Panc1 (cell line): ENCODE measurements at regions not wholly inside any gene's neighbourhood (a gene's known extent, or its start where the extent isn't known, plus 50 kb on each side); places are given as distances from the start of the nearest gene placed in this dataset.

Experiments used
- ATAC-seq: fragments of 200-7000 bp; cut with Tn5 transposase; 2 replicates; pipeline ENCODE4 v1.9.1; 2020; ENCODE audit warnings: mild to moderate bottlenecking, moderate library complexity
- BruUV-seq: library from RNA; stranded (reverse); fragments of 400-500 nt; replicated peaks from 2 replicates; lab custom pipeline; 2021; lab: Mats Ljungman, UMichigan
- CTCF ChIA-PET: fragments of 300-600 bp; sonication (Branson Sonifier 250); formaldehyde crosslinking; loops from one replicate; lab custom pipeline; 2022; ENCODE audit warnings: antibody characterized with exemption; lab: Charles Lee
- POLR2A ChIA-PET: fragments of 300-600 bp; sonication (Branson Sonifier 250); formaldehyde crosslinking; loops from one replicate; lab custom pipeline; 2022; ENCODE audit warnings: antibody characterized with exemption; lab: Charles Lee
- DNase-seq: peaks from one replicate; pipeline ENCODE4 v3.0.0-alpha.2; 2010; ENCODE audit warnings: low read depth, low spot score
- H3K27ac ChIP-seq: 2 replicates; pipeline ENCODE4 v1.5.1; 2011; ENCODE audit warnings: mild to moderate bottlenecking, low read length, inconsistent platforms
- H3K27me3 ChIP-seq: fragments of 200-500 bp; sonication (Bioruptor generic); 2 replicates; pipeline ENCODE4 v1.6.0; 2014; ENCODE audit warnings: low read length, inconsistent platforms; ENCODE audit not compliant: control insufficient read depth, insufficient read depth
- H3K36me3 ChIP-seq: fragments of 200-500 bp; sonication (Bioruptor generic); 2 replicates; pipeline ENCODE4 v1.5.1; 2014; ENCODE audit warnings: inconsistent platforms, mild to moderate bottlenecking, low read length, moderate library complexity; ENCODE audit not compliant: control insufficient read depth, insufficient read depth
- H3K4me1 ChIP-seq: 2 replicates; pipeline ENCODE4 v1.5.1; 2011; ENCODE audit warnings: inconsistent platforms, mild to moderate bottlenecking, low read length, moderate library complexity; ENCODE audit not compliant: control insufficient read depth, insufficient read depth
- H3K4me3 ChIP-seq, 2 experiments: 2 replicates each; pipeline ENCODE4 v1.5.1; 2011 to 2012; ENCODE audit warnings: low read depth in 2 of 2, low read length in 2 of 2, mild to moderate bottlenecking in 2 of 2, inconsistent platforms in 1 of 2, moderate library complexity in 1 of 2
- H3K9me3 ChIP-seq: fragments of 200-500 bp; sonication (Bioruptor generic); 2 replicates; pipeline ENCODE4 v1.5.1; 2014; ENCODE audit warnings: low read depth, mild to moderate bottlenecking, inconsistent platforms, low read length, moderate library complexity; ENCODE audit not compliant: control insufficient read depth, insufficient read depth
- POLR2AphosphoS5 ChIP-seq: IDR thresholded peaks from 2 replicates; pipeline ENCODE4 v1.6.1; 2012; ENCODE audit warnings: mild to moderate bottlenecking, low read depth, low read length, moderate library complexity
- REST ChIP-seq, 2 experiments: IDR thresholded peaks; 2 replicates each; pipeline ENCODE4 v1.6.1; 2011 to 2012; ENCODE audit warnings: low read depth in 2 of 2, control low read depth in 1 of 2, low read length in 1 of 2, mild to moderate bottlenecking in 1 of 2, moderate library complexity in 1 of 2; ENCODE audit not compliant: insufficient read depth in 1 of 2
- SIN3A ChIP-seq: IDR thresholded peaks from 2 replicates; pipeline ENCODE4 v1.6.1; 2012; ENCODE audit warnings: low read depth, mild to moderate bottlenecking, low read length, moderate library complexity, borderline replicate concordance; ENCODE audit not compliant: insufficient read depth
- TCF7L2 ChIP-seq: IDR thresholded peaks from 2 replicates; pipeline ENCODE4 v1.6.1; 2011; ENCODE audit warnings: mild to moderate bottlenecking, low read depth, low read length, inconsistent platforms
- in situ Hi-C: cut with HindIII; loops from 2 replicates; pipeline ENCODE4 v1.10.0; 2016; ENCODE audit warnings: low sequenced_read_pairs, low pct_unique_long_range_greater_than_20kb
- intact Hi-C: fragments of 100-400 bp; cut with micrococcal nuclease; formaldehyde crosslinking; loops from one replicate; pipeline ENCODE4 v1.10.0; 2022; ENCODE audit not compliant: unreplicated experiment
- TF ChIP-seq, protein P1 (sequence below): fragments of 450-650 bp; IDR thresholded peaks from 2 replicates; pipeline ENCODE4 v1.5.1; 2017; ENCODE audit warnings: mild to moderate bottlenecking

DNA sequence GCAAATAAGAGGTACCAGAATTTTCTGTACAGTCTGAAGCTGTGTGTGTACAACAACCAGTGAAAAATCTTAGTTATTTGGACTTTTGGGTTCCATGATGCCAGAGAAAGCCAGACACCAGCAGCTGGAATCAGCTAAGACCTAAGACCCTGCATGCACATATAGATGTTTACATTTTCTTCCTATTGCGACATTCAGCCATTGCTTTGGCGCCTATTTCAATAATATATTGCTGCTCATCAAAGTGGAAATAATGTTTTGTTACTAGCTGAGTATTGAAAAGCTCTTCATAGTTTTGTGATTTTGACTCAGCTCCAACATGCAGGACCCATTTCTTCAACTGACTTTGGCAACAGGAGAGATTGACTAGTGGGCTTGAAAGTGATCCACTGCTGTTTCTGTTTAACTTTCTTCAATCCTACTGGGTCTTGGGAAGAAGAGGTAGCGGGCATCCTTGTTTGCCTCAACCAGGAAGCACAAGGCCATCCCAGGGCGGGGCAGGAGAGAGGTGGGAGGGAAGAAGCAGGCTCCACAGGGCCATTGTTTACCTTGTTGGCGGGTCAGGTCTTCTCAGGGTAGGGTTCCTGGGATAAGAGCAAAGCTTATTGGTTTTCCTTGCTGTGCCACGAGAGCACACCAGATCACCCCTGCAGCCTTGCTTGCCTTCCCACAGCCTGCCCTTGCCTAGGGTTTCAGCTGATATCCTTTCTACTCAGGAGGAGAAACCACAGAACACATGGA lies 101.3 kb upstream of the ESR1 start:
- DNase-seq (no peak), ATAC-seq (no peak)
- no TSS peak for BruUV-seq
- H3K9me3 ChIP-seq = no peaks in the 10 kb centered on the region
- TF ChIP-seq TCF7L2 = no peak
- no peak for TF ChIP-seq REST (IDR thresholded peaks at IDR 0.05; ENCODE audit: insufficient read depth in 1 of 2, low read depth in 2 of 2, low read length in 1 of 2)
- no peak overlapping the region for H3K27ac ChIP-seq
- H3K36me3 ChIP-seq = no peaks in the 10 kb centered on the region
- in situ Hi-C loops = no loop called here
- 0 out of 2 replicates have a peak, but pooled peaks cover 3% of the 10 kb centered on the region for H3K27me3 ChIP-seq
- intact Hi-C loops = no loop called here
- no peak overlapping the region for H3K4me3 ChIP-seq
- POLR2A ChIA-PET = no interaction called here
- CTCF ChIA-PET = no interaction called here
- H3K4me1 ChIP-seq = no peaks in the 10 kb centered on the region

DNA sequence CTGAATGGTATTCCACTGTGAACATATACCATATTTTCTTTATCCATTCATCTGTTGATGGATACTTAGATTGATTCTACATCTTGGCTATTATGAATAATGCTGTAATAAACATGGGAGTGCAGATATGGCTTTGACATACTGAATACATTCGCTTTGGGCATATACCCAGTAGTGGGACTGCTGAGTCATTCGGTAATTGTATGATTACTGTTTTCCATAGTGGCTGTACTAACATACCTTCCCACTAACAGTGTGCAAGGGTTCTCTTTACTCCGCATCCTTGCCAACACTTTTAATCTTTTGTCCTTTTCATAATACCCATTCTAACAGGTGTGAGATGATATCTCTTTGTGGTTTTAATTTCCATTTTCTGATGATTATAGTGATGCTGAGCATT lies 98.2 kb upstream of the ESR1 start:
- POLR2A ChIA-PET = no interaction called here
- TF ChIP-seq, protein P1, sequence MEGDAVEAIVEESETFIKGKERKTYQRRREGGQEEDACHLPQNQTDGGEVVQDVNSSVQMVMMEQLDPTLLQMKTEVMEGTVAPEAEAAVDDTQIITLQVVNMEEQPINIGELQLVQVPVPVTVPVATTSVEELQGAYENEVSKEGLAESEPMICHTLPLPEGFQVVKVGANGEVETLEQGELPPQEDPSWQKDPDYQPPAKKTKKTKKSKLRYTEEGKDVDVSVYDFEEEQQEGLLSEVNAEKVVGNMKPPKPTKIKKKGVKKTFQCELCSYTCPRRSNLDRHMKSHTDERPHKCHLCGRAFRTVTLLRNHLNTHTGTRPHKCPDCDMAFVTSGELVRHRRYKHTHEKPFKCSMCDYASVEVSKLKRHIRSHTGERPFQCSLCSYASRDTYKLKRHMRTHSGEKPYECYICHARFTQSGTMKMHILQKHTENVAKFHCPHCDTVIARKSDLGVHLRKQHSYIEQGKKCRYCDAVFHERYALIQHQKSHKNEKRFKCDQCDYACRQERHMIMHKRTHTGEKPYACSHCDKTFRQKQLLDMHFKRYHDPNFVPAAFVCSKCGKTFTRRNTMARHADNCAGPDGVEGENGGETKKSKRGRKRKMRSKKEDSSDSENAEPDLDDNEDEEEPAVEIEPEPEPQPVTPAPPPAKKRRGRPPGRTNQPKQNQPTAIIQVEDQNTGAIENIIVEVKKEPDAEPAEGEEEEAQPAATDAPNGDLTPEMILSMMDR = no peak
- TF ChIP-seq TCF7L2 (no peak), POLR2AphosphoS5 (no peak), SIN3A (no peak)
- DNase-seq (no peak), ATAC-seq (no peak)
- no peaks in the 10 kb centered on the region for H3K36me3 ChIP-seq
- H3K9me3 ChIP-seq = no peaks in the 10 kb centered on the region
- no peak overlapping the region for H3K4me3 ChIP-seq
- CTCF ChIA-PET = no interaction called here
- intact Hi-C loops = no loop called here
- no peaks in the 10 kb centered on the region for H3K27me3 ChIP-seq
- no peaks in the 10 kb centered on the region for H3K4me1 ChIP-seq
- no peak overlapping the region for H3K27ac ChIP-seq
- in situ Hi-C loops = no loop called here
- no TSS peak for BruUV-seq

DNA sequence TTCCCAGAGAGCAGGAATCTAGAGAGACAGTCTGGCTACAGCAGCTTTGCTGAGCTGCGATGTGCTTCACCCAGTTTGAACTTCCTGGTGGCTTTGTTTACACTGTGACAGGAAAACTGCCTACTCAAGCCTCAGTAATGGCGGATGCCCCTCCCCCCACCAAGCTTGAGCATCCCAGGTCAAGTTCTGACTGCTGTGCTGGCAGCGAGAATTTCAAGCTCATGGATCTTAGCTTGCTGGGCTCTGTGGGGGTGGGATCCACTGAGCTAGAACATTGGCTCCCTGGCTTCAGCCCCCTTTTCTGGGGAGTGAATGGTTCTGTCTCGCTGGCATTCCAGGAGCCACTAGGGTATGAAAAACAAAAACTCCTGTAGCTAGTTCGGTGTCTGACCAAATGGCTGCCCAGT lies 91.0 kb upstream of the ESR1 start:
- H3K4me1 ChIP-seq = no peaks in the 10 kb centered on the region
- H3K9me3 ChIP-seq = no peaks in the 10 kb centered on the region
- intact Hi-C loops (no loop called here), in situ Hi-C loops (no loop called here)
- no peaks in the 10 kb centered on the region for H3K36me3 ChIP-seq
- H3K27me3 ChIP-seq = no peaks in the 10 kb centered on the region
- ATAC-seq (no peak), DNase-seq (no peak)
- no peak for TF ChIP-seq POLR2AphosphoS5
- TF ChIP-seq, protein P1 = no peak
- TF ChIP-seq SIN3A = no peak
- CTCF ChIA-PET = no interaction called here
- no TSS peak for BruUV-seq
- H3K27ac ChIP-seq = no peak overlapping the region
- POLR2A ChIA-PET = no interaction called here
- H3K4me3 ChIP-seq = no peak overlapping the region
